ENCODE measurements at regions not wholly inside any gene's neighbourhood (a gene's known extent, or its start where the extent isn't known, plus 50 kb on each side); places are given as distances from the start of the nearest gene placed in this dataset.
A peak's percentile ranks its signal among the peaks of the same experiment; 100 is the strongest.
"Not testable (repeated sequence)": the region's sequence is repeated elsewhere in the genome, so short reads cannot be mapped to it uniquely, and the experiment has no call there.

GRCh38 chrX:31014474-31014873, 57.4 kb downstream of the FTHL17 start:
- in situ Hi-C loops (cut with HindIII; ENCODE audit: low pct_unique_long_range_greater_than_20kb, low sequenced_read_pairs), result not testable (repeated sequence)

GRCh38 chrX:31012509-31013025, 59.3 kb downstream of the FTHL17 start:
- in situ Hi-C loops (cut with HindIII; ENCODE audit: low pct_unique_long_range_greater_than_20kb, low sequenced_read_pairs), result no loop called here
- no peak for DNase-seq (ENCODE audit: low read depth)

More at GRCh38 chrX:31014474-31014873, 57.4 kb downstream of the FTHL17 start:
- not testable (repeated sequence) for DNase-seq (ENCODE audit: low read depth)

GRCh38 chrX:31007321-31007720, 64.5 kb downstream of the FTHL17 start:
- in situ Hi-C loops (cut with HindIII; ENCODE audit: low pct_unique_long_range_greater_than_20kb, low sequenced_read_pairs), result no loop called here

GRCh38 chrX:31006027-31006426, 65.8 kb downstream of the FTHL17 start:
- in situ Hi-C loops (cut with HindIII; ENCODE audit: low pct_unique_long_range_greater_than_20kb, low sequenced_read_pairs), result no loop called here
- no peak for DNase-seq (ENCODE audit: low read depth)

More at GRCh38 chrX:31007321-31007720, 64.5 kb downstream of the FTHL17 start:
- no peak for DNase-seq (ENCODE audit: low read depth)

- DNase-seq (ENCODE audit: low read depth), result no peak
Observed at GRCh38 chrX:30997411-30997810, 74.4 kb downstream of the FTHL17 start.

GRCh38 chrX:30995705-30996104, 76.1 kb downstream of the FTHL17 start:
- no peak for DNase-seq (ENCODE audit: low read depth)
- in situ Hi-C loops (cut with HindIII; ENCODE audit: low pct_unique_long_range_greater_than_20kb, low sequenced_read_pairs), result no loop called here

More at GRCh38 chrX:30997411-30997810, 74.4 kb downstream of the FTHL17 start:
- in situ Hi-C loops (cut with HindIII; ENCODE audit: low pct_unique_long_range_greater_than_20kb, low sequenced_read_pairs), result no loop called here

- in situ Hi-C loops (cut with HindIII; ENCODE audit: low pct_unique_long_range_greater_than_20kb, low sequenced_read_pairs), result no loop called here
Observed at GRCh38 chrX:30995060-30995700, 76.7 kb downstream of the FTHL17 start.

GRCh38 chrX:30994018-30994417, 77.8 kb downstream of the FTHL17 start:
- DNase-seq (ENCODE audit: low read depth); in situ Hi-C loops (cut with HindIII; ENCODE audit: low pct_unique_long_range_greater_than_20kb, low sequenced_read_pairs): not testable (repeated sequence)

More at GRCh38 chrX:30995060-30995700, 76.7 kb downstream of the FTHL17 start:
- no peak for DNase-seq (ENCODE audit: low read depth)

- in situ Hi-C loops (cut with HindIII; ENCODE audit: low pct_unique_long_range_greater_than_20kb, low sequenced_read_pairs), result no loop called here
- DNase-seq (ENCODE audit: low read depth), result no peak
Observed at GRCh38 chrX:30992381-30992904, 79.4 kb downstream of the FTHL17 start.

GRCh38 chrX:30990361-30990760, 81.5 kb downstream of the FTHL17 start:
- in situ Hi-C loops (cut with HindIII; ENCODE audit: low pct_unique_long_range_greater_than_20kb, low sequenced_read_pairs), result no loop called here
- DNase-seq (ENCODE audit: low read depth), result no peak

- in situ Hi-C loops (cut with HindIII; ENCODE audit: low pct_unique_long_range_greater_than_20kb, low sequenced_read_pairs), result no loop called here
- no peak for DNase-seq (ENCODE audit: low read depth)
Observed at GRCh38 chrX:30982467-30982866, 89.4 kb downstream of the FTHL17 start.

GRCh38 chrX:30981968-30982367, 89.9 kb downstream of the FTHL17 start:
- in situ Hi-C loops (cut with HindIII; ENCODE audit: low pct_unique_long_range_greater_than_20kb, low sequenced_read_pairs), result no loop called here
- DNase-seq (ENCODE audit: low read depth), result no peak

GRCh38 chrX:30979271-30979670, 90.2 kb upstream of the TAB3 start:
- in situ Hi-C loops (cut with HindIII; ENCODE audit: low pct_unique_long_range_greater_than_20kb, low sequenced_read_pairs), result no loop called here
- DNase-seq (ENCODE audit: low read depth), result no peak

GRCh38 chrX:30975467-30975866, 86.4 kb upstream of the TAB3 start:
- in situ Hi-C loops (cut with HindIII; ENCODE audit: low pct_unique_long_range_greater_than_20kb, low sequenced_read_pairs), result no loop called here
- no peak for DNase-seq (ENCODE audit: low read depth)

GRCh38 chrX:30973784-30974427, 84.9 kb upstream of the TAB3 start:
- in situ Hi-C loops (cut with HindIII; ENCODE audit: low pct_unique_long_range_greater_than_20kb, low sequenced_read_pairs), result no loop called here
- no peak for DNase-seq (ENCODE audit: low read depth)

GRCh38 chrX:30971774-30972603, 82.9 kb upstream of the TAB3 start:
- DNase-seq (ENCODE audit: low read depth), result peak; percentile 12
- in situ Hi-C loops (cut with HindIII; ENCODE audit: low pct_unique_long_range_greater_than_20kb, low sequenced_read_pairs), result no loop called here

- in situ Hi-C loops (cut with HindIII; ENCODE audit: low pct_unique_long_range_greater_than_20kb, low sequenced_read_pairs), result no loop called here
- no peak for DNase-seq (ENCODE audit: low read depth)
Observed at GRCh38 chrX:30967516-30967915, 78.5 kb upstream of the TAB3 start.

- in situ Hi-C loops (cut with HindIII; ENCODE audit: low pct_unique_long_range_greater_than_20kb, low sequenced_read_pairs), result no loop called here
- no peak for DNase-seq (ENCODE audit: low read depth)
Observed at GRCh38 chrX:30965767-30966166, 76.7 kb upstream of the TAB3 start.

Measured in Caki2 (cell line).